ENCODE measurements at regions not wholly inside any gene's neighbourhood (a gene's known extent, or its start where the extent isn't known, plus 50 kb on each side); places are given as distances from the start of the nearest gene placed in this dataset.

- TF ChIP-seq CTCF (IDR thresholded peaks at IDR 0.05): no peak
- no peak for TF ChIP-seq POLR2A (IDR thresholded peaks at IDR 0.05)
These were observed 378.5 kb downstream of the FGF9 start for GRCh38 chr13:22049384-22049783.
